ENCODE measurements at regions not wholly inside any gene's neighbourhood (a gene's known extent, or its start where the extent isn't known, plus 50 kb on each side); places are given as distances from the start of the nearest gene placed in this dataset.

DNA sequence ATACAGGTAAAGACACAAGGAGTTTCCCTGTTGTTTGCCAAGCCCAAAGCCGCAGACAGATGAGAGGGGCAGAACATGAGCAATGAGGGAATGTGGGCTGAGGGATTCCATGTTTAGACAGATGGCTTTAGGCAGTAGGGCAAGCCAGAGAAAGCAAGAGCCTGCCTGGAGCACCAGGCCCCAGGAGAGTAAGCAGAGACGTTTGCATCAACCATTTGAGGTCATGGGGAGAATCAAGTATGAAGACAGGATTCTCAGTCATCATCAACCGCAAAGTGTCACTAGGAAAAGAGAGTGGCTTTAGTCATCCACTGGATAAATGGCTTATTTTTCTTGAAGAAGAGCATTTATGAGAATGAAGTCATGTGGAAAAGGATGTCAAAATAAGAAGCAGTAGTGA, 184.7 kb downstream of the COG6 start:
- H3K4me3 ChIP-seq (ENCODE audit: low read depth, low read length) = no peak overlapping the region
- ChIA-PET CTCF (no interaction called here), POLR2A (no interaction called here)
- H3K36me3 ChIP-seq (ENCODE audit: control insufficient read depth in 2 of 2, insufficient read depth in 1 of 2, low read length in 2 of 2) = no peaks in the 10 kb centered on the region
- no peak overlapping the region for H3K27ac ChIP-seq (ENCODE audit: extremely low read depth, low read depth, low read length)
- H3K4me1 ChIP-seq (ENCODE audit: control insufficient read depth, insufficient read depth, low read length) = no peaks in the 10 kb centered on the region
- no peak for TF ChIP-seq ZNF645 (tag by site-specific recombination; IDR thresholded peaks at IDR 0.05)
- no peak for TF ChIP-seq ZFHX2 (tag by site-specific recombination; conservative IDR thresholded peaks at IDR 0.05)
- no peak for TF ChIP-seq ZNF37A (tag by site-specific recombination; IDR thresholded peaks at IDR 0.05)
- TF ChIP-seq ZNF747 (tag by site-specific recombination; IDR thresholded peaks at IDR 0.05) = no peak
- TF ChIP-seq, protein P1, sequence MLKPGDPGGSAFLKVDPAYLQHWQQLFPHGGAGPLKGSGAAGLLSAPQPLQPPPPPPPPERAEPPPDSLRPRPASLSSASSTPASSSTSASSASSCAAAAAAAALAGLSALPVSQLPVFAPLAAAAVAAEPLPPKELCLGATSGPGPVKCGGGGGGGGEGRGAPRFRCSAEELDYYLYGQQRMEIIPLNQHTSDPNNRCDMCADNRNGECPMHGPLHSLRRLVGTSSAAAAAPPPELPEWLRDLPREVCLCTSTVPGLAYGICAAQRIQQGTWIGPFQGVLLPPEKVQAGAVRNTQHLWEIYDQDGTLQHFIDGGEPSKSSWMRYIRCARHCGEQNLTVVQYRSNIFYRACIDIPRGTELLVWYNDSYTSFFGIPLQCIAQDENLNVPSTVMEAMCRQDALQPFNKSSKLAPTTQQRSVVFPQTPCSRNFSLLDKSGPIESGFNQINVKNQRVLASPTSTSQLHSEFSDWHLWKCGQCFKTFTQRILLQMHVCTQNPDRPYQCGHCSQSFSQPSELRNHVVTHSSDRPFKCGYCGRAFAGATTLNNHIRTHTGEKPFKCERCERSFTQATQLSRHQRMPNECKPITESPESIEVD (tag by site-specific recombination; IDR thresholded peaks at IDR 0.05) = no peak
- TF ChIP-seq, protein P2, sequence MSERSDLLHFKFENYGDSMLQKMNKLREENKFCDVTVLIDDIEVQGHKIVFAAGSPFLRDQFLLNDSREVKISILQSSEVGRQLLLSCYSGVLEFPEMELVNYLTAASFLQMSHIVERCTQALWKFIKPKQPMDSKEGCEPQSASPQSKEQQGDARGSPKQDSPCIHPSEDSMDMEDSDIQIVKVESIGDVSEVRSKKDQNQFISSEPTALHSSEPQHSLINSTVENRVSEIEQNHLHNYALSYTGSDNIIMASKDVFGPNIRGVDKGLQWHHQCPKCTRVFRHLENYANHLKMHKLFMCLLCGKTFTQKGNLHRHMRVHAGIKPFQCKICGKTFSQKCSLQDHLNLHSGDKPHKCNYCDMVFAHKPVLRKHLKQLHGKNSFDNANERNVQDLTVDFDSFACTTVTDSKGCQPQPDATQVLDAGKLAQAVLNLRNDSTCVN (tag by site-specific recombination; optimal IDR thresholded peaks at IDR 0.05) = no peak
- TF ChIP-seq GLI4 (tag by site-specific recombination; IDR thresholded peaks at IDR 0.05) = no peak
- TF ChIP-seq ZNF449 (tag by site-specific recombination; IDR thresholded peaks at IDR 0.05) = no peak
- TF ChIP-seq ZNF133 (tag by site-specific recombination; IDR thresholded peaks at IDR 0.05) = no peak
- no peak for TF ChIP-seq KLF8 (tag by site-specific recombination; IDR thresholded peaks at IDR 0.05)
- TF ChIP-seq ZBTB1 (tag by site-specific recombination; IDR thresholded peaks at IDR 0.05) = no peak
- TF ChIP-seq ZBTB21 (tag by site-specific recombination; IDR thresholded peaks at IDR 0.05) = no peak
- TF ChIP-seq, protein P3, sequence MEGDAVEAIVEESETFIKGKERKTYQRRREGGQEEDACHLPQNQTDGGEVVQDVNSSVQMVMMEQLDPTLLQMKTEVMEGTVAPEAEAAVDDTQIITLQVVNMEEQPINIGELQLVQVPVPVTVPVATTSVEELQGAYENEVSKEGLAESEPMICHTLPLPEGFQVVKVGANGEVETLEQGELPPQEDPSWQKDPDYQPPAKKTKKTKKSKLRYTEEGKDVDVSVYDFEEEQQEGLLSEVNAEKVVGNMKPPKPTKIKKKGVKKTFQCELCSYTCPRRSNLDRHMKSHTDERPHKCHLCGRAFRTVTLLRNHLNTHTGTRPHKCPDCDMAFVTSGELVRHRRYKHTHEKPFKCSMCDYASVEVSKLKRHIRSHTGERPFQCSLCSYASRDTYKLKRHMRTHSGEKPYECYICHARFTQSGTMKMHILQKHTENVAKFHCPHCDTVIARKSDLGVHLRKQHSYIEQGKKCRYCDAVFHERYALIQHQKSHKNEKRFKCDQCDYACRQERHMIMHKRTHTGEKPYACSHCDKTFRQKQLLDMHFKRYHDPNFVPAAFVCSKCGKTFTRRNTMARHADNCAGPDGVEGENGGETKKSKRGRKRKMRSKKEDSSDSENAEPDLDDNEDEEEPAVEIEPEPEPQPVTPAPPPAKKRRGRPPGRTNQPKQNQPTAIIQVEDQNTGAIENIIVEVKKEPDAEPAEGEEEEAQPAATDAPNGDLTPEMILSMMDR (tag by site-specific recombination; IDR thresholded peaks at IDR 0.05) = no peak
- TF ChIP-seq ZNF548 (tag by site-specific recombination; IDR thresholded peaks at IDR 0.05) = no peak
- no peak for TF ChIP-seq ZEB2 (tag by site-specific recombination; IDR thresholded peaks at IDR 0.05)
- TF ChIP-seq AEBP2 (tag by site-specific recombination; IDR thresholded peaks at IDR 0.05; ENCODE audit: borderline replicate concordance) = no peak
- TF ChIP-seq ZNF404 (tag by site-specific recombination; IDR thresholded peaks at IDR 0.05) = no peak
- H3K9me3 ChIP-seq (ENCODE audit: control insufficient read depth, insufficient read depth, low read depth, low read length) = no peaks in the 10 kb centered on the region

DNA sequence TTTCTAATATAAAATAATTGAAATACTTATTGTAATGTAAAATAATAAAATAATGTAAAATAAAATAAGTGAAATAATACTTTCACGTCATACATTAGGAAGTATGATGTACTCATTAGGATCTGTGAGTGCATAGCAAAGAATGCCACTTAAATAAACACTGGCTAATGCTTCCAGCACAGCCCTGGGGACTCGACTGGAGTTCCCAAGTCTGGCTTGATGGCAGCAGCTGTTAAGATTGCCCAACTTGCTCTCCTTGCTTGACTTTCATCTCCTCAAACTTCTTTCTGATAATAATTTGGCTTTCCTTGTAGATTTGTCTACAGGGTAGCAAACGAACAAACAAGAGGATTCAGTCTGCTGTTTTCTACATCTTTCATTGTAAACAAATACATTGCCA, 191.9 kb downstream of the COG6 start:
- ChIA-PET POLR2A (no interaction called here), CTCF (no interaction called here)
- Histone ChIP-seq H3K27ac (ENCODE audit: extremely low read depth, low read depth, low read length) (no peak overlapping the region), H3K4me3 (ENCODE audit: low read depth, low read length) (no peak overlapping the region), H3K36me3 (ENCODE audit: control insufficient read depth in 2 of 2, insufficient read depth in 1 of 2, low read length in 2 of 2) (no peaks in the 10 kb centered on the region), H3K4me1 (ENCODE audit: control insufficient read depth, insufficient read depth, low read length) (no peaks in the 10 kb centered on the region), H3K9me3 (ENCODE audit: control insufficient read depth, insufficient read depth, low read depth, low read length) (no peaks in the 10 kb centered on the region)
- TF ChIP-seq ZNF596 (tag by site-specific recombination; IDR thresholded peaks at IDR 0.05) (no peak), ZNF792 (tag by site-specific recombination; IDR thresholded peaks at IDR 0.05) (no peak), ZNF37A (tag by site-specific recombination; IDR thresholded peaks at IDR 0.05) (no peak), ZNF521 (tag by site-specific recombination; IDR thresholded peaks at IDR 0.05) (no peak), ZNF202 (tag by site-specific recombination; IDR thresholded peaks at IDR 0.05; ENCODE audit: borderline replicate concordance) (no peak)
- TF ChIP-seq, protein P3 (tag by site-specific recombination; IDR thresholded peaks at IDR 0.05) = no peak
- TF ChIP-seq, protein P4, sequence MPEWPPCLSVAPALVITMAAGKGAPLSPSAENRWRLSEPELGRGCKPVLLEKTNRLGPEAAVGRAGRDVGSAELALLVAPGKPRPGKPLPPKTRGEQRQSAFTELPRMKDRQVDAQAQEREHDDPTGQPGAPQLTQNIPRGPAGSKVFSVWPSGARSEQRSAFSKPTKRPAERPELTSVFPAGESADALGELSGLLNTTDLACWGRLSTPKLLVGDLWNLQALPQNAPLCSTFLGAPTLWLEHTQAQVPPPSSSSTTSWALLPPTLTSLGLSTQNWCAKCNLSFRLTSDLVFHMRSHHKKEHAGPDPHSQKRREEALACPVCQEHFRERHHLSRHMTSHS (tag by site-specific recombination; IDR thresholded peaks at IDR 0.05) = no peak
